ENCODE measurements at regions not wholly inside any gene's neighbourhood (a gene's known extent, or its start where the extent isn't known, plus 50 kb on each side); places are given as distances from the start of the nearest gene placed in this dataset.

GRCh38 chrX:63514569-63515080 is 163.5 kb upstream of the SPIN4 start:
- Mint-ChIP-seq H3K36me3 (ENCODE audit: insufficient read depth) (no peaks in the 10 kb centered on the region), H3K27ac (ENCODE audit: low read depth) (no peak overlapping the region), H3K27me3 (no peaks in the 10 kb centered on the region), H3K4me1 (peaks cover 5% of the 10 kb centered on the region), H3K4me3 (no peak overlapping the region), H3K9me3 (no peaks in the 10 kb centered on the region)
- ATAC-seq (replicated peaks; ENCODE audit: extremely low read depth, poor library complexity, severe bottlenecking) (no peak), DNase-seq (ENCODE audit: low spot score in 2 of 2) (no peak)

GRCh38 chrX:63513825-63514568 is 162.9 kb upstream of the SPIN4 start:
- DNase-seq (ENCODE audit: low spot score in 2 of 2) (no peak), ATAC-seq (replicated peaks; ENCODE audit: extremely low read depth, poor library complexity, severe bottlenecking) (no peak)
- Mint-ChIP-seq H3K36me3 (ENCODE audit: insufficient read depth) (no peaks in the 10 kb centered on the region), H3K4me1 (peaks cover 9% of the 10 kb centered on the region), H3K4me3 (no peak overlapping the region), H3K27me3 (no peaks in the 10 kb centered on the region), H3K27ac (ENCODE audit: low read depth) (no peak overlapping the region), H3K9me3 (no peaks in the 10 kb centered on the region)

GRCh38 chrX:63511361-63511760 is 160.2 kb upstream of the SPIN4 start:
- no peaks in the 10 kb centered on the region for H3K9me3 Mint-ChIP-seq
- H3K4me1 Mint-ChIP-seq: peaks cover 14% of the 10 kb centered on the region
- ATAC-seq (replicated peaks; ENCODE audit: extremely low read depth, poor library complexity, severe bottlenecking) (no peak), DNase-seq (ENCODE audit: low spot score in 2 of 2) (no peak)
- H3K4me3 Mint-ChIP-seq: no peak overlapping the region
- no peaks in the 10 kb centered on the region for H3K36me3 Mint-ChIP-seq (ENCODE audit: insufficient read depth)
- no peak overlapping the region for H3K27ac Mint-ChIP-seq (ENCODE audit: low read depth)
- H3K27me3 Mint-ChIP-seq: no peaks in the 10 kb centered on the region

GRCh38 chrX:63508668-63509067 is 157.5 kb upstream of the SPIN4 start:
- ATAC-seq (replicated peaks; ENCODE audit: extremely low read depth, poor library complexity, severe bottlenecking): no peak
- no peak for DNase-seq (ENCODE audit: low spot score in 2 of 2)
- Mint-ChIP-seq H3K36me3 (ENCODE audit: insufficient read depth) (no peaks in the 10 kb centered on the region), H3K9me3 (no peaks in the 10 kb centered on the region), H3K4me1 (peaks cover 15% of the 10 kb centered on the region), H3K4me3 (no peak overlapping the region), H3K27me3 (no peaks in the 10 kb centered on the region), H3K27ac (ENCODE audit: low read depth) (no peak overlapping the region)

- no peak for ATAC-seq (replicated peaks; ENCODE audit: extremely low read depth, poor library complexity, severe bottlenecking)
- H3K9me3 Mint-ChIP-seq: no peaks in the 10 kb centered on the region
- DNase-seq (ENCODE audit: low spot score in 2 of 2): no peak
- H3K27ac Mint-ChIP-seq (ENCODE audit: low read depth): peak overlapping the region; percentile 26
- peaks cover 15% of the 10 kb centered on the region for H3K4me1 Mint-ChIP-seq
- H3K27me3 Mint-ChIP-seq: no peaks in the 10 kb centered on the region
- no peak overlapping the region for H3K4me3 Mint-ChIP-seq
- no peaks in the 10 kb centered on the region for H3K36me3 Mint-ChIP-seq (ENCODE audit: insufficient read depth)
Observed at GRCh38 chrX:63506320-63506719, 155.2 kb upstream of the SPIN4 start.

GRCh38 chrX:63503541-63503940 is 152.4 kb upstream of the SPIN4 start:
- peaks cover 17% of the 10 kb centered on the region for H3K4me1 Mint-ChIP-seq
- ATAC-seq (replicated peaks; ENCODE audit: extremely low read depth, poor library complexity, severe bottlenecking) (no peak), DNase-seq (ENCODE audit: low spot score in 2 of 2) (no peak)
- H3K9me3 Mint-ChIP-seq: no peaks in the 10 kb centered on the region
- no peak overlapping the region for H3K27ac Mint-ChIP-seq (ENCODE audit: low read depth)
- no peaks in the 10 kb centered on the region for H3K36me3 Mint-ChIP-seq (ENCODE audit: insufficient read depth)
- H3K4me3 Mint-ChIP-seq: no peak overlapping the region
- no peaks in the 10 kb centered on the region for H3K27me3 Mint-ChIP-seq

- peaks cover 8% of the 10 kb centered on the region for H3K36me3 Mint-ChIP-seq (ENCODE audit: insufficient read depth)
- H3K27ac Mint-ChIP-seq (ENCODE audit: low read depth): no peak overlapping the region
Observed at GRCh38 chrX:63488546-63489373, 137.6 kb upstream of the SPIN4 start.

GRCh38 chrX:63475200-63475599 is 124.1 kb upstream of the SPIN4 start:
- H3K27ac Mint-ChIP-seq (ENCODE audit: low read depth): no peak overlapping the region
- peaks cover 7% of the 10 kb centered on the region for H3K9me3 Mint-ChIP-seq
- peaks cover 7% of the 10 kb centered on the region for H3K4me1 Mint-ChIP-seq
- peaks cover 3% of the 10 kb centered on the region for H3K36me3 Mint-ChIP-seq (ENCODE audit: insufficient read depth)
- no peaks in the 10 kb centered on the region for H3K27me3 Mint-ChIP-seq
- no peak overlapping the region for H3K4me3 Mint-ChIP-seq
- ATAC-seq (replicated peaks; ENCODE audit: extremely low read depth, poor library complexity, severe bottlenecking) (no peak), DNase-seq (ENCODE audit: low spot score in 2 of 2) (no peak)

More at GRCh38 chrX:63488546-63489373, 137.6 kb upstream of the SPIN4 start:
- Mint-ChIP-seq H3K4me3 (no peak overlapping the region), H3K4me1 (peaks cover 30% of the 10 kb centered on the region), H3K9me3 (no peaks in the 10 kb centered on the region), H3K27me3 (no peaks in the 10 kb centered on the region)
- no peak for DNase-seq (ENCODE audit: low spot score in 2 of 2)
- no peak for ATAC-seq (replicated peaks; ENCODE audit: extremely low read depth, poor library complexity, severe bottlenecking)

GRCh38 chrX:63471004-63471403 is 119.9 kb upstream of the SPIN4 start:
- Mint-ChIP-seq H3K9me3 (no peaks in the 10 kb centered on the region), H3K36me3 (ENCODE audit: insufficient read depth) (peaks cover 5% of the 10 kb centered on the region), H3K27ac (ENCODE audit: low read depth) (no peak overlapping the region), H3K4me1 (no peaks in the 10 kb centered on the region), H3K27me3 (no peaks in the 10 kb centered on the region), H3K4me3 (no peak overlapping the region)
- DNase-seq (ENCODE audit: low spot score in 2 of 2): no peak
- no peak for ATAC-seq (replicated peaks; ENCODE audit: extremely low read depth, poor library complexity, severe bottlenecking)

- no peak for ATAC-seq (replicated peaks; ENCODE audit: extremely low read depth, poor library complexity, severe bottlenecking)
- H3K9me3 Mint-ChIP-seq: no peaks in the 10 kb centered on the region
- peaks cover 5% of the 10 kb centered on the region for H3K36me3 Mint-ChIP-seq (ENCODE audit: insufficient read depth)
Observed at GRCh38 chrX:63470506-63470905, 119.4 kb upstream of the SPIN4 start.

GRCh38 chrX:63466690-63467089 is 115.6 kb upstream of the SPIN4 start:
- Mint-ChIP-seq H3K36me3 (ENCODE audit: insufficient read depth) (peaks cover 2% of the 10 kb centered on the region), H3K4me1 (no peaks in the 10 kb centered on the region), H3K27ac (ENCODE audit: low read depth) (no peak overlapping the region), H3K9me3 (no peaks in the 10 kb centered on the region), H3K4me3 (no peak overlapping the region), H3K27me3 (no peaks in the 10 kb centered on the region)
- no peak for ATAC-seq (replicated peaks; ENCODE audit: extremely low read depth, poor library complexity, severe bottlenecking)
- no peak for DNase-seq (ENCODE audit: low spot score in 2 of 2)

More at GRCh38 chrX:63470506-63470905, 119.4 kb upstream of the SPIN4 start:
- H3K4me1 Mint-ChIP-seq: no peaks in the 10 kb centered on the region
- H3K4me3 Mint-ChIP-seq: no peak overlapping the region
- H3K27ac Mint-ChIP-seq (ENCODE audit: low read depth): no peak overlapping the region
- DNase-seq (ENCODE audit: low spot score in 2 of 2): no peak
- no peaks in the 10 kb centered on the region for H3K27me3 Mint-ChIP-seq

GRCh38 chrX:63458981-63459380 is 107.8 kb upstream of the SPIN4 start:
- H3K36me3 Mint-ChIP-seq (ENCODE audit: insufficient read depth): no peaks in the 10 kb centered on the region
- H3K9me3 Mint-ChIP-seq: peaks cover 7% of the 10 kb centered on the region
- H3K27me3 Mint-ChIP-seq: no peaks in the 10 kb centered on the region
- H3K4me3 Mint-ChIP-seq: no peak overlapping the region
- no peak overlapping the region for H3K27ac Mint-ChIP-seq (ENCODE audit: low read depth)
- H3K4me1 Mint-ChIP-seq: no peaks in the 10 kb centered on the region
- no peak for DNase-seq (ENCODE audit: low spot score in 2 of 2)
- ATAC-seq (replicated peaks; ENCODE audit: extremely low read depth, poor library complexity, severe bottlenecking): no peak

GRCh38 chrX:63453571-63453970 is 102.4 kb upstream of the SPIN4 start:
- H3K4me3 Mint-ChIP-seq: no peak overlapping the region
- H3K36me3 Mint-ChIP-seq (ENCODE audit: insufficient read depth): peaks cover 2% of the 10 kb centered on the region
- no peaks in the 10 kb centered on the region for H3K4me1 Mint-ChIP-seq
- H3K27ac Mint-ChIP-seq (ENCODE audit: low read depth): no peak overlapping the region
- H3K9me3 Mint-ChIP-seq: peaks cover 19% of the 10 kb centered on the region
- DNase-seq (ENCODE audit: low spot score in 2 of 2) (no peak), ATAC-seq (replicated peaks; ENCODE audit: extremely low read depth, poor library complexity, severe bottlenecking) (no peak)
- H3K27me3 Mint-ChIP-seq: no peaks in the 10 kb centered on the region

Data from central memory CD8-positive, alpha-beta T cell (primary cell).